ENCODE measurements at regions not wholly inside any gene's neighbourhood (a gene's known extent, or its start where the extent isn't known, plus 50 kb on each side); places are given as distances from the start of the nearest gene placed in this dataset.

DNA sequence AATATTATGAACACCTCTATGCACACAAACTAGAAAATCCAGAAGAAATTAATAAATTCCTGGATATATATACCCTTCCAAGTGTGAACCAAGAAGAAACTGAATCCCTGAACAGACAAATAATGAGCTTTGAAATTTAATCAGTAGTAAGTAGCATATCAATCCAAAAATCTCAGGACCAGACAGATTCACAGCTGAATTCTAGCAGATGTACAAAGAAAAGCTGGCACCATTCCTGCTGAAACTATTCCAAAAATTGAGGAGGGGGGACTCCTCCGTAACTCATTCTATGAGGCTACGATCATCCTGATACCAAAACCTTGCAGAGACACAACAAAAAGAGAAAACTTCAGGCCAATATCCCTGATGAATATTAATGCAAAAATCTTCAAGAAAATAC, 67.0 kb upstream of the PDE7B start:
- Histone ChIP-seq H3K36me3 (ENCODE audit: control insufficient read depth, insufficient read depth, low read length) (no peaks in the 10 kb centered on the region), H3K27me3 (ENCODE audit: control insufficient read depth, insufficient read depth, low read length) (no peaks in the 10 kb centered on the region), H3K27ac (ENCODE audit: low read length) (no peak overlapping the region), H3K9me3 (replicated peaks; ENCODE audit: control insufficient read depth, low read depth, low read length) (no peaks in the 10 kb centered on the region), H3K4me1 (ENCODE audit: control insufficient read depth, insufficient read depth, low read length) (no peaks in the 10 kb centered on the region), H3K4me3 (ENCODE audit: low read length) (no peak overlapping the region)
- no CpG with 5 or more reads among the region's 2 CpGs for WGBS (ENCODE audit: insufficient coverage)
- DNase-seq, result peak; percentile 62

DNA sequence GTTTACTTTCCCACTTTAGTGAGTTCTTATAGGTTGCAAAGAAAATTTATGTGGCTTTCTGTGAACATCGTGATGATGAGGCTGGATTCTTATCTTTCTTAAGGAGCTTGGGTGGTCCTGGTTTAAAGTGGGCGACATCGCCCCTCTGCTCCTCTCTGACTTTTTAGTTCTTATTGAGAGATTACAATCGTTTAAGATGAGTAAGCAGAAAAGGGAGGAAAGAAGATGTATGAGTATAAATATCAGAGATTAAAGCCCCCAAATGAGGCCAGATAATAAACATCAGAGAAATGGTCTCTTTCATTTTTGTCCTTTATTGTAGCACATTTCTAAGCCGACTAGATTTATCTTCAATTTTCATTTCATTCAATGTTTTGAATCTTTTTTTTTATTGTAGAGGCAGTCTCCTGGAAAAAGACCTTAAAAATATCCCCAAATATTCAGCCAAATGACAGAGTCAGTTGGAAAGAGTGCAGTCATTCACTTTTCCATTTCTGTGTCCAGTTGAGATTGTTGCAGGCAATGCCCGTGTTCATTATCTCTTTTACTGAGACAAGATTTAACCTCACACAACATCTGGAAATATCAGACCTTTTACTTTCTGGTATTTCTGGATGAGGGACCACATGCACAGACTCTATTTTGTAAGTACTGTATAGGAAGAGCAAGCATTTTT, 62.0 kb upstream of the PDE7B start:
- WGBS (ENCODE audit: insufficient coverage), result no CpG with 5 or more reads among the region's 6 CpGs
- H3K36me3 ChIP-seq (ENCODE audit: control insufficient read depth, insufficient read depth, low read length), result no peaks in the 10 kb centered on the region
- H3K27ac ChIP-seq (ENCODE audit: low read length), result peak overlapping the region; percentile 63
- no peak overlapping the region for H3K4me3 ChIP-seq (ENCODE audit: low read length)
- DNase-seq, result peak; percentile 83
- H3K4me1 ChIP-seq (ENCODE audit: control insufficient read depth, insufficient read depth, low read length), result no peaks in the 10 kb centered on the region
- H3K27me3 ChIP-seq (ENCODE audit: control insufficient read depth, insufficient read depth, low read length), result no peaks in the 10 kb centered on the region
- no peaks in the 10 kb centered on the region for H3K9me3 ChIP-seq (replicated peaks; ENCODE audit: control insufficient read depth, low read depth, low read length)

DNA sequence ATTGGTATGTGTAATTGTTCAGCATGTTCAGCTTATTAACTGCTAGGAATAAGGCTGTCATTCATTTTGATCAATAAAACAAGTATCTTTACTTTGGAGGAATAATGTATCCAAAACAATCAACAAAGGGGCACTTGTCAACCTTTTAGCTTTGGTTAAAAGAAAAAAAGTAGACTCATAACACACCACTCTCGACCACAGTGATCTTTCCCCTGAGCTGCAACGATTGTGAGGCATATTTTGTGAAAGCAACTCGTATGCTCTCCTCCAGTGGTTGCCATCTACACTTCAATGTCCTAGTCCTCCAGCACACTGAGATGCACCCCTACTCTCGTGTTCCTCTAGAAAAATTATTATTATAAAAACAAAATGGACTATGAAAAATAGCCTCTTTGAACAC, 60.1 kb upstream of the PDE7B start:
- H3K9me3 ChIP-seq (replicated peaks; ENCODE audit: control insufficient read depth, low read depth, low read length), result no peaks in the 10 kb centered on the region
- H3K36me3 ChIP-seq (ENCODE audit: control insufficient read depth, insufficient read depth, low read length), result no peaks in the 10 kb centered on the region
- no peak overlapping the region for H3K27ac ChIP-seq (ENCODE audit: low read length)
- H3K4me1 ChIP-seq (ENCODE audit: control insufficient read depth, insufficient read depth, low read length), result no peaks in the 10 kb centered on the region
- H3K4me3 ChIP-seq (ENCODE audit: low read length), result no peak overlapping the region
- no peaks in the 10 kb centered on the region for H3K27me3 ChIP-seq (ENCODE audit: control insufficient read depth, insufficient read depth, low read length)
- DNase-seq, result no peak
- WGBS (ENCODE audit: insufficient coverage), result no CpG with 5 or more reads among the region's 4 CpGs

DNA sequence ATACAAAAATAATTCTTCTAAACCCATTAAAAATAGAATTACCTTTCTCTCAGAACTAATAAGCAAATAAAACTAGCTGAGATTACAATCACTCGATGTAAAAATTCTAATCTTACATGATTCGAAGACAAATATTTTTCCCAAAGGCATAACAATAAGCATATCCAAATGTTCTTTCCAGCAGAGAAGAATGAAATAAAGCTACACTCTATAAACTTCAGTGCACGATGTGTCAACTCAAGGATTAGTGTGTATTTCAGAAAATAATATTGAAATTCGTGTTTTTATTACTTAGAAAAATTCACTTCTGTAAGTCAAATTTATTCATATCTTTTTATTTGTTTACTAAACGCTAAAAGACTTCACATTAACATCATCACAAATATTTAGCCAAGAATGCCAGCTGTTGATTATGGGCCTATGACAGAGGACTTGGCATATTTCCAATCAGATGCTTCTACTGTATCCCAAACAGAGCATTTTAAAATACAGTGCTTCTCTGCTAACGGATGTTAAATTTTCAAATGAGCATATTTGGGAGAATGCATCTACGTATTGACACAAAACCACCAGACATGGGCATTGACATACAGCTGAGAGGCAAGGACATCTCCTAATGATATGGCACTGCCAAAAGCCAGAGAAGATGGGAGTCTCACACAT, 54.7 kb upstream of the PDE7B start:
- H3K4me1 ChIP-seq (ENCODE audit: control insufficient read depth, insufficient read depth, low read length), result no peaks in the 10 kb centered on the region
- no peak overlapping the region for H3K4me3 ChIP-seq (ENCODE audit: low read length)
- no CpG with 5 or more reads among the region's 7 CpGs for WGBS (ENCODE audit: insufficient coverage)
- H3K36me3 ChIP-seq (ENCODE audit: control insufficient read depth, insufficient read depth, low read length), result no peaks in the 10 kb centered on the region
- DNase-seq, result peak; percentile 91
- H3K27ac ChIP-seq (ENCODE audit: low read length), result peak overlapping the region; percentile 84
- no peaks in the 10 kb centered on the region for H3K27me3 ChIP-seq (ENCODE audit: control insufficient read depth, insufficient read depth, low read length)
- H3K9me3 ChIP-seq (replicated peaks; ENCODE audit: control insufficient read depth, low read depth, low read length), result no peaks in the 10 kb centered on the region

DNA sequence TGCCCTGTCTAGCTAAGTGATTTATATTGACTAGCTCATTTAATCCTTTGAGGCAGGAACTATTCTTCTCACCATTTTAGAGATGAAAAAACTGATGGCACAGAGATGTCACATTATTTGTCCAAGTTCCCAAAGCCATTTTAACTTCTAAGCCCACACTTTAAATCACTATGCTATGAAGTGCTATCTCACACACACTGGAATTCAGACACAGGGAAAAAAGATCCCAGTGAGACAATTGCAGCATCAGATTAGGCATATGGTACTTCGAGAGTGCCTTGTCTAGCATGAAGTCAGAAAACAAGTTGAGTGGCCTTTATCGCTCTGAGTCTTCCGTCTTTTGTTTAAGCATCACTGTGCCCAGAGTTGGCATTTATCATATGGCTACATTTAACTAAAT, 54.1 kb upstream of the PDE7B start:
- peak; percentile 45 for DNase-seq
- peak overlapping the region; percentile 84 for H3K27ac ChIP-seq (ENCODE audit: low read length)
- H3K27me3 ChIP-seq (ENCODE audit: control insufficient read depth, insufficient read depth, low read length), result no peaks in the 10 kb centered on the region
- H3K9me3 ChIP-seq (replicated peaks; ENCODE audit: control insufficient read depth, low read depth, low read length), result no peaks in the 10 kb centered on the region
- no peaks in the 10 kb centered on the region for H3K36me3 ChIP-seq (ENCODE audit: control insufficient read depth, insufficient read depth, low read length)
- no CpG with 5 or more reads among the region's 3 CpGs for WGBS (ENCODE audit: insufficient coverage)
- H3K4me1 ChIP-seq (ENCODE audit: control insufficient read depth, insufficient read depth, low read length), result no peaks in the 10 kb centered on the region
- H3K4me3 ChIP-seq (ENCODE audit: low read length), result no peak overlapping the region

DNA sequence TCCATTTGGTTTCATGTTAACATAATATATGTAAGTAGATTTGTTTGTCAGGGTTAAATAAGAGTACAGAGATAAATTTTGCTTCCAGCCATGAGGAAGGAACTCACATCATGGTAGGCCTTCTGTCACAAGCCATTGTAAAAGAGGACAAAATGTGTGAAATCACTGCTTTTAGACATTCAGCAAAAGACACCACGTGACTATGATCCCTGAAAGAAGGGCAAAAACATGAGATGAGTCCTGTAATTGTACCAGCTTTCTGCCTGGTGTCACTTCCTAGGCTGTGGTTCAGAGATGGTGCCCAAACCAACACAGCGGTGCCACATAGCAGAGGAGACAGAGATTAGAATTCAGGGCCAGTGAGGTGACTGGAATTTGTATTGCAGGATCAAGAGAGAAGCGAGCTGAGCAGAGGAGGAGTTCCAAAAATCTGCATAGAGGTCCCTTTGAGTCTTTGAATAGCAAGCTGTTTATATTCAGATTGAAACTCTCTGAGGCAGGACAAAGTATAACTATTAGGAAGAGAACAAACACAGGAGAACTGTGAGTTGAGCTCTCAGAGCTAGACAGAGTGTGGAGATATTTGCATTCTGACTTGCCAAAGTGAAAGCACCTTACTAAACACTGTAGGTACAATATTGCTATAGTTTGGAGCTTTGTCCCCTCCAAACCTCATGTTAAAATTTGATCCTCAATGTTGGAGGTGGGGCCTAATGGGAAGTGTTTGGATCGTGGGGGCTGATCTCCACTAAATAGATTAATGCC, 52.6 kb upstream of the PDE7B start:
- 87% methylated on average over 3 of the region's 4 CpGs for WGBS (ENCODE audit: insufficient coverage)
- Histone ChIP-seq H3K9me3 (replicated peaks; ENCODE audit: control insufficient read depth, low read depth, low read length) (no peaks in the 10 kb centered on the region), H3K4me1 (ENCODE audit: control insufficient read depth, insufficient read depth, low read length) (no peaks in the 10 kb centered on the region), H3K27ac (ENCODE audit: low read length) (no peak overlapping the region), H3K36me3 (ENCODE audit: control insufficient read depth, insufficient read depth, low read length) (no peaks in the 10 kb centered on the region), H3K27me3 (ENCODE audit: control insufficient read depth, insufficient read depth, low read length) (no peaks in the 10 kb centered on the region), H3K4me3 (ENCODE audit: low read length) (no peak overlapping the region)
- no peak for DNase-seq
